OCI-LY3 (cell line): ENCODE measurements at regions not wholly inside any gene's neighbourhood (a gene's known extent, or its start where the extent isn't known, plus 50 kb on each side); places are given as distances from the start of the nearest gene placed in this dataset.
"Not testable (repeated sequence)": the region's sequence is repeated elsewhere in the genome, so short reads cannot be mapped to it uniquely, and the experiment has no call there.

Source experiments
- H2AFZ ChIP-seq: fragments of 200-600, 300-600 bp; shearing (Covaris generic); 2 replicates; pipeline ENCODE4 v1.6.0; 2014; ENCODE audit warnings: antibody characterized with exemption, low read depth, low read length
- H3K27ac ChIP-seq: fragments of 200-600, 300-600 bp; sonication (generic); 2 replicates; pipeline ENCODE4 v1.5.1; 2014; ENCODE audit warnings: mild to moderate bottlenecking, low read length, moderate library complexity, mixed read lengths
- H3K27me3 ChIP-seq: fragments of 200-600, 300-600 bp; sonication (generic); 2 replicates; pipeline ENCODE4 v1.6.1; 2014; ENCODE audit warnings: low read depth, low read length, mixed read lengths
- H3K36me3 ChIP-seq: fragments of 200-600, 300-600 bp; sonication (generic); replicated peaks from 2 replicates; pipeline ENCODE3; 2014; ENCODE audit warnings: low read depth, low read length, mixed read lengths
- H3K4me1 ChIP-seq: fragments of 300-600, 200-600 bp; sonication (generic); 2 replicates; pipeline ENCODE4 v1.6.1; 2014; ENCODE audit warnings: low read length, mixed read lengths
- H3K4me2 ChIP-seq: fragments of 200-600, 300-600 bp; sonication (generic); 2 replicates; pipeline ENCODE4 v1.6.1; 2014; ENCODE audit warnings: low read length, mixed read lengths
- H3K4me3 ChIP-seq: fragments of 300-600, 200-600 bp; sonication (generic); 2 replicates; pipeline ENCODE4 v1.5.1; 2014; ENCODE audit warnings: antibody characterized with exemption, mild to moderate bottlenecking, low read length, moderate library complexity
- H3K79me2 ChIP-seq: fragments of 300-600, 200-600 bp; shearing (Covaris generic); 2 replicates; pipeline ENCODE4 v1.6.1; 2014; ENCODE audit warnings: mild to moderate bottlenecking, low read length, mixed read lengths
- H3K9ac ChIP-seq: fragments of 300-600, 200-600 bp; shearing (Covaris generic); 2 replicates; pipeline ENCODE4 v1.6.0; 2014; ENCODE audit warnings: mild to moderate bottlenecking, low read length, moderate library complexity
- H3K9me3 ChIP-seq: fragments of 200-600, 300-600 bp; shearing (Covaris generic); 2 replicates; pipeline ENCODE4 v1.6.1; 2014; ENCODE audit warnings: low read length, mixed read lengths; ENCODE audit not compliant: insufficient read depth
- H4K20me1 ChIP-seq: fragments of 200-600, 300-600 bp; sonication (generic); 2 replicates; pipeline ENCODE4 v1.6.1; 2016; ENCODE audit warnings: low read length, mixed read lengths; ENCODE audit not compliant: insufficient read depth
- CTCF ChIP-seq: fragments of 200-600, 300-600 bp; sonication (generic); IDR thresholded peaks from 2 replicates; pipeline ENCODE4 v1.5.1; 2014; ENCODE audit warnings: antibody characterized with exemption, low read length, low read depth
- EZH2phosphoT487 ChIP-seq: fragments of 200-600 bp; shearing (Covaris generic); IDR thresholded peaks from 2 replicates; pipeline ENCODE4 v1.6.1; 2018; ENCODE audit warnings: antibody characterized with exemption, mixed run types, low read depth

- Histone ChIP-seq H3K27ac (no peak overlapping the region), H4K20me1 (no peaks in the 10 kb centered on the region), H3K4me2 (no peak overlapping the region), H3K9ac (no peak overlapping the region), H2AFZ (no peak overlapping the region), H3K4me3 (no peak overlapping the region), H3K36me3 (no peaks in the 10 kb centered on the region), H3K4me1 (no peaks in the 10 kb centered on the region), H3K79me2 (no peaks in the 10 kb centered on the region), H3K9me3 (no peaks in the 10 kb centered on the region), H3K27me3 (no peaks in the 10 kb centered on the region)
- no peak for TF ChIP-seq EZH2phosphoT487
- no peak for TF ChIP-seq CTCF
Measured at GRCh38 chr5:41995193-41995592, 70.1 kb downstream of the FBXO4 start.

- no peak overlapping the region for H2AFZ ChIP-seq
Measured at GRCh38 chr5:42001673-42002072, 76.6 kb downstream of the FBXO4 start.

GRCh38 chr5:42003852-42004251 lies 78.8 kb downstream of the FBXO4 start:
- H2AFZ ChIP-seq, H3K9ac ChIP-seq, H3K4me2 ChIP-seq, H3K36me3 ChIP-seq, H4K20me1 ChIP-seq, H3K27ac ChIP-seq, H3K79me2 ChIP-seq, H3K27me3 ChIP-seq, H3K9me3 ChIP-seq, H3K4me3 ChIP-seq, H3K4me1 ChIP-seq: not testable (repeated sequence)

More at GRCh38 chr5:42001673-42002072, 76.6 kb downstream of the FBXO4 start:
- H3K4me2 ChIP-seq, result no peak overlapping the region
- H3K4me3 ChIP-seq, result no peak overlapping the region
- no peak overlapping the region for H3K27ac ChIP-seq
- H3K4me1 ChIP-seq, result no peaks in the 10 kb centered on the region
- H3K36me3 ChIP-seq, result no peaks in the 10 kb centered on the region
- H3K9me3 ChIP-seq, result no peaks in the 10 kb centered on the region
- H4K20me1 ChIP-seq, result no peaks in the 10 kb centered on the region
- H3K79me2 ChIP-seq, result no peaks in the 10 kb centered on the region
- no peak overlapping the region for H3K9ac ChIP-seq
- no peaks in the 10 kb centered on the region for H3K27me3 ChIP-seq
- TF ChIP-seq EZH2phosphoT487, result no peak
- TF ChIP-seq CTCF, result no peak

GRCh38 chr5:42005561-42006153 lies 80.6 kb downstream of the FBXO4 start:
- Histone ChIP-seq H4K20me1 (no peaks in the 10 kb centered on the region), H2AFZ (no peak overlapping the region), H3K4me2 (no peak overlapping the region), H3K9ac (no peak overlapping the region), H3K4me3 (no peak overlapping the region), H3K36me3 (no peaks in the 10 kb centered on the region), H3K27me3 (no peaks in the 10 kb centered on the region), H3K9me3 (no peaks in the 10 kb centered on the region), H3K27ac (no peak overlapping the region), H3K4me1 (no peaks in the 10 kb centered on the region), H3K79me2 (no peaks in the 10 kb centered on the region)
- peak; percentile 57 for TF ChIP-seq CTCF
- no peak for TF ChIP-seq EZH2phosphoT487
